ENCODE measurements at regions not wholly inside any gene's neighbourhood (a gene's known extent, or its start where the extent isn't known, plus 50 kb on each side); places are given as distances from the start of the nearest gene placed in this dataset.

GRCh38 chr12:16785953-16786352, 180.0 kb upstream of the LMO3 start:
- no peak for TF ChIP-seq TAF1 (IDR thresholded peaks at IDR 0.05; ENCODE audit: control insufficient read depth, extremely low read depth, insufficient read depth, low read length, severe bottlenecking)
- TF ChIP-seq CBX8 (IDR thresholded peaks at IDR 0.05; ENCODE audit: borderline replicate concordance, extremely low read depth, low read depth, low read length, poor library complexity, severe bottlenecking): no peak
- no peak for TF ChIP-seq E2F3 (CRISPR knock-in tag; IDR thresholded peaks at IDR 0.05)
- TF ChIP-seq FOSL1 (tag; conservative IDR thresholded peaks at IDR 0.05): no peak
- no peak for TF ChIP-seq HMG20A (CRISPR knock-in tag; conservative IDR thresholded peaks at IDR 0.05)
- no peak for TF ChIP-seq JUNB (CRISPR knock-in tag; conservative IDR thresholded peaks at IDR 0.05)
- no peak for TF ChIP-seq ZNF311 (CRISPR knock-in tag; IDR thresholded peaks at IDR 0.05)
- no peak for TF ChIP-seq SMAD4 (CRISPR knock-in tag; conservative IDR thresholded peaks at IDR 0.05)
- TF ChIP-seq, protein P1, sequence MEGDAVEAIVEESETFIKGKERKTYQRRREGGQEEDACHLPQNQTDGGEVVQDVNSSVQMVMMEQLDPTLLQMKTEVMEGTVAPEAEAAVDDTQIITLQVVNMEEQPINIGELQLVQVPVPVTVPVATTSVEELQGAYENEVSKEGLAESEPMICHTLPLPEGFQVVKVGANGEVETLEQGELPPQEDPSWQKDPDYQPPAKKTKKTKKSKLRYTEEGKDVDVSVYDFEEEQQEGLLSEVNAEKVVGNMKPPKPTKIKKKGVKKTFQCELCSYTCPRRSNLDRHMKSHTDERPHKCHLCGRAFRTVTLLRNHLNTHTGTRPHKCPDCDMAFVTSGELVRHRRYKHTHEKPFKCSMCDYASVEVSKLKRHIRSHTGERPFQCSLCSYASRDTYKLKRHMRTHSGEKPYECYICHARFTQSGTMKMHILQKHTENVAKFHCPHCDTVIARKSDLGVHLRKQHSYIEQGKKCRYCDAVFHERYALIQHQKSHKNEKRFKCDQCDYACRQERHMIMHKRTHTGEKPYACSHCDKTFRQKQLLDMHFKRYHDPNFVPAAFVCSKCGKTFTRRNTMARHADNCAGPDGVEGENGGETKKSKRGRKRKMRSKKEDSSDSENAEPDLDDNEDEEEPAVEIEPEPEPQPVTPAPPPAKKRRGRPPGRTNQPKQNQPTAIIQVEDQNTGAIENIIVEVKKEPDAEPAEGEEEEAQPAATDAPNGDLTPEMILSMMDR (IDR thresholded peaks at IDR 0.05 in 2 of 3, conservative IDR thresholded peaks at IDR 0.05 in 1 of 3; ENCODE audit: insufficient read depth in 2 of 3, low read depth in 1 of 3, low read length in 3 of 3): no peak
- TF ChIP-seq POLR2A (conservative IDR thresholded peaks at IDR 0.05): no peak
- TF ChIP-seq ATF2 (CRISPR knock-in tag; IDR thresholded peaks at IDR 0.05): no peak
- TF ChIP-seq, protein P2, sequence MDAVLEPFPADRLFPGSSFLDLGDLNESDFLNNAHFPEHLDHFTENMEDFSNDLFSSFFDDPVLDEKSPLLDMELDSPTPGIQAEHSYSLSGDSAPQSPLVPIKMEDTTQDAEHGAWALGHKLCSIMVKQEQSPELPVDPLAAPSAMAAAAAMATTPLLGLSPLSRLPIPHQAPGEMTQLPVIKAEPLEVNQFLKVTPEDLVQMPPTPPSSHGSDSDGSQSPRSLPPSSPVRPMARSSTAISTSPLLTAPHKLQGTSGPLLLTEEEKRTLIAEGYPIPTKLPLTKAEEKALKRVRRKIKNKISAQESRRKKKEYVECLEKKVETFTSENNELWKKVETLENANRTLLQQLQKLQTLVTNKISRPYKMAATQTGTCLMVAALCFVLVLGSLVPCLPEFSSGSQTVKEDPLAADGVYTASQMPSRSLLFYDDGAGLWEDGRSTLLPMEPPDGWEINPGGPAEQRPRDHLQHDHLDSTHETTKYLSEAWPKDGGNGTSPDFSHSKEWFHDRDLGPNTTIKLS (IDR thresholded peaks at IDR 0.05; ENCODE audit: borderline replicate concordance, low read depth): no peak
- TF ChIP-seq, protein P3, sequence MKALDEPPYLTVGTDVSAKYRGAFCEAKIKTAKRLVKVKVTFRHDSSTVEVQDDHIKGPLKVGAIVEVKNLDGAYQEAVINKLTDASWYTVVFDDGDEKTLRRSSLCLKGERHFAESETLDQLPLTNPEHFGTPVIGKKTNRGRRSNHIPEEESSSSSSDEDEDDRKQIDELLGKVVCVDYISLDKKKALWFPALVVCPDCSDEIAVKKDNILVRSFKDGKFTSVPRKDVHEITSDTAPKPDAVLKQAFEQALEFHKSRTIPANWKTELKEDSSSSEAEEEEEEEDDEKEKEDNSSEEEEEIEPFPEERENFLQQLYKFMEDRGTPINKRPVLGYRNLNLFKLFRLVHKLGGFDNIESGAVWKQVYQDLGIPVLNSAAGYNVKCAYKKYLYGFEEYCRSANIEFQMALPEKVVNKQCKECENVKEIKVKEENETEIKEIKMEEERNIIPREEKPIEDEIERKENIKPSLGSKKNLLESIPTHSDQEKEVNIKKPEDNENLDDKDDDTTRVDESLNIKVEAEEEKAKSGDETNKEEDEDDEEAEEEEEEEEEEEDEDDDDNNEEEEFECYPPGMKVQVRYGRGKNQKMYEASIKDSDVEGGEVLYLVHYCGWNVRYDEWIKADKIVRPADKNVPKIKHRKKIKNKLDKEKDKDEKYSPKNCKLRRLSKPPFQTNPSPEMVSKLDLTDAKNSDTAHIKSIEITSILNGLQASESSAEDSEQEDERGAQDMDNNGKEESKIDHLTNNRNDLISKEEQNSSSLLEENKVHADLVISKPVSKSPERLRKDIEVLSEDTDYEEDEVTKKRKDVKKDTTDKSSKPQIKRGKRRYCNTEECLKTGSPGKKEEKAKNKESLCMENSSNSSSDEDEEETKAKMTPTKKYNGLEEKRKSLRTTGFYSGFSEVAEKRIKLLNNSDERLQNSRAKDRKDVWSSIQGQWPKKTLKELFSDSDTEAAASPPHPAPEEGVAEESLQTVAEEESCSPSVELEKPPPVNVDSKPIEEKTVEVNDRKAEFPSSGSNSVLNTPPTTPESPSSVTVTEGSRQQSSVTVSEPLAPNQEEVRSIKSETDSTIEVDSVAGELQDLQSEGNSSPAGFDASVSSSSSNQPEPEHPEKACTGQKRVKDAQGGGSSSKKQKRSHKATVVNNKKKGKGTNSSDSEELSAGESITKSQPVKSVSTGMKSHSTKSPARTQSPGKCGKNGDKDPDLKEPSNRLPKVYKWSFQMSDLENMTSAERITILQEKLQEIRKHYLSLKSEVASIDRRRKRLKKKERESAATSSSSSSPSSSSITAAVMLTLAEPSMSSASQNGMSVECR (CRISPR knock-in tag; IDR thresholded peaks at IDR 0.05): no peak
- no peak for TF ChIP-seq ZNF830 (CRISPR knock-in tag; IDR thresholded peaks at IDR 0.05)

Measured in K562 (cell line).